ENCODE measurements at regions not wholly inside any gene's neighbourhood (a gene's known extent, or its start where the extent isn't known, plus 50 kb on each side); places are given as distances from the start of the nearest gene placed in this dataset.
"Not testable (repeated sequence)": the region's sequence is repeated elsewhere in the genome, so short reads cannot be mapped to it uniquely, and the experiment has no call there.

DNA sequence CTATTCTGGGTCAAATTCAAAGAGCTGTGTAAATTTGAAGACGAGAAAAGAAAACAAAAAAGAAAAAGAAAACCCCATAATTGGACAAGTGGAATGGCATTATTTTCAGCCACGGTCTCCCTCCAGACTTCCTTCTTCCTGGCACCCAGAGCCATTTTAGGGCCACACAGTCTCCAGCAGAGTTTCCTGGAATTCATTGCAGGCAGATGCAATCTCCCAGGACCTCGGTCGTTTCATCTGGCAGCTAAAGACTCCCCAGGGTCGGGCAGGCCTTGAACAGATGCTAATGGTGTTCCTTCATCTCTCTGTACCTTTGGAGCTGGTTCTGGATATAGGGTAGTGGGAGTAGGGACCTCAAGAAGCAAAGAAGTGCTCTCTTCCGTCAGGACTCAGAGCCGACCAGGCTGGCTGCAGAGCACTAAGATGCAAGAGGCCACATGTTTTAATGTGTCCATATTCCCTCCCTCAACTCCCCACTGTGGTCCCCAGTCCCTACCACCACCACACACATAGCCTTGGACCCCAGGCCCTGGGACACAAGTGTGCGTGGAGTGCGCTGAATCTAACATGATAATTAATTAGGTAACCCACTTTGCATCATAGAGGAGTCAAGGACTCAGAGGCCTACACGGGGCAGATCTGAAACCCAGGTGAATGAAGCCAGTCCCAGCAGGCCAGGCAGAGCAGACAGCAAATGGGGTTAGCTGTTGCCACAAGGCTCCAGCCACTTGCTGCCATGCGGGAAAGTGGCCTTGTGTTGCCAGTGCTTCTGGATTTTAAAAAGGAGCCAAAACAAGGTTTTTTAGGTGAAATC, 109.3 kb upstream of the ATL2 start:
- DNase-seq (ENCODE audit: extremely low read depth, low read depth), result no peak
- H3K4me3 ChIP-seq (replicated peaks; ENCODE audit: low read depth, low read length), result no peak overlapping the region
- TF ChIP-seq, protein P1, sequence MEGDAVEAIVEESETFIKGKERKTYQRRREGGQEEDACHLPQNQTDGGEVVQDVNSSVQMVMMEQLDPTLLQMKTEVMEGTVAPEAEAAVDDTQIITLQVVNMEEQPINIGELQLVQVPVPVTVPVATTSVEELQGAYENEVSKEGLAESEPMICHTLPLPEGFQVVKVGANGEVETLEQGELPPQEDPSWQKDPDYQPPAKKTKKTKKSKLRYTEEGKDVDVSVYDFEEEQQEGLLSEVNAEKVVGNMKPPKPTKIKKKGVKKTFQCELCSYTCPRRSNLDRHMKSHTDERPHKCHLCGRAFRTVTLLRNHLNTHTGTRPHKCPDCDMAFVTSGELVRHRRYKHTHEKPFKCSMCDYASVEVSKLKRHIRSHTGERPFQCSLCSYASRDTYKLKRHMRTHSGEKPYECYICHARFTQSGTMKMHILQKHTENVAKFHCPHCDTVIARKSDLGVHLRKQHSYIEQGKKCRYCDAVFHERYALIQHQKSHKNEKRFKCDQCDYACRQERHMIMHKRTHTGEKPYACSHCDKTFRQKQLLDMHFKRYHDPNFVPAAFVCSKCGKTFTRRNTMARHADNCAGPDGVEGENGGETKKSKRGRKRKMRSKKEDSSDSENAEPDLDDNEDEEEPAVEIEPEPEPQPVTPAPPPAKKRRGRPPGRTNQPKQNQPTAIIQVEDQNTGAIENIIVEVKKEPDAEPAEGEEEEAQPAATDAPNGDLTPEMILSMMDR (IDR thresholded peaks at IDR 0.05; ENCODE audit: low read depth, low read length, missing control alignments), result no peak

DNA sequence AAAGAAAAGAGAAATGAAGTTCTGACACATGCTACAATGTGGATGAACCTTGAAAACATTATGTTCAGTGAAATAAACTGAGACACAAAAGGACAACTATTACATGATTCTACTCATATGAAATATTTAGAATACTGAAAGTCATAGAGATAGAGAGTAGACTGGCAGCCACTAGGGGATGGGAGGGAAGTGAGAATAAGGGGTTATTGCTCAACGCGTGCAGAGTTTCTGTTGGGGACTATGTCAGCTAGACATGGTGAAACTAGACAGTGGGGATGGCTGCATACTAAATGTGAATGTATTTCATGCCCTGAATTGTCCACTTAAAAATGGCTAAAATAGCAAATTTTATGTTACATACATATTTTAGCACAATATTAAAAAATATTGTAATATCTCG, 108.7 kb upstream of the ATL2 start:
- no peak overlapping the region for H3K4me3 ChIP-seq (replicated peaks; ENCODE audit: low read depth, low read length)
- TF ChIP-seq, protein P1 (IDR thresholded peaks at IDR 0.05; ENCODE audit: low read depth, low read length, missing control alignments), result no peak
- no peak for DNase-seq (ENCODE audit: extremely low read depth, low read depth)

DNA sequence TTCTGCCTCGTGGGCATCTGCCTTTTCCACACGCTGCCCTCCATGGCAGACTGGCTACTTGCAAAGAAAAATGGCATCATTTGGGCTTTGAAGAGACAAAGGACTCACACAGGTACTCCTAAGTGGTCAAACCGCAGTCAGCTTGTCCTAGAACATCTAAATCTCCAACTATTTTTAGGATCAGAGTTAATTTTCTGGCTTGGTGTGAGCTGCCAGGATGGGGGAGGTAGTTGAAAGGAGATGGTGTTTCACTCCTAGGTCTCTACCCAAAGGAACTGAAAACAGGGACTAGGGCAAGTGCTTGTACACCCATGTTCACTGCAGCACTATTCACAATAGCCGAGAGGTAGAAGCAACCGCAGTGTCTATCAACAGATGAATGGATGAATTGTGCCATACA, 107.9 kb upstream of the ATL2 start:
- no peak overlapping the region for H3K4me3 ChIP-seq (replicated peaks; ENCODE audit: low read depth, low read length)
- TF ChIP-seq, protein P1 (IDR thresholded peaks at IDR 0.05; ENCODE audit: low read depth, low read length, missing control alignments), result no peak
- DNase-seq (ENCODE audit: extremely low read depth, low read depth), result no peak

DNA sequence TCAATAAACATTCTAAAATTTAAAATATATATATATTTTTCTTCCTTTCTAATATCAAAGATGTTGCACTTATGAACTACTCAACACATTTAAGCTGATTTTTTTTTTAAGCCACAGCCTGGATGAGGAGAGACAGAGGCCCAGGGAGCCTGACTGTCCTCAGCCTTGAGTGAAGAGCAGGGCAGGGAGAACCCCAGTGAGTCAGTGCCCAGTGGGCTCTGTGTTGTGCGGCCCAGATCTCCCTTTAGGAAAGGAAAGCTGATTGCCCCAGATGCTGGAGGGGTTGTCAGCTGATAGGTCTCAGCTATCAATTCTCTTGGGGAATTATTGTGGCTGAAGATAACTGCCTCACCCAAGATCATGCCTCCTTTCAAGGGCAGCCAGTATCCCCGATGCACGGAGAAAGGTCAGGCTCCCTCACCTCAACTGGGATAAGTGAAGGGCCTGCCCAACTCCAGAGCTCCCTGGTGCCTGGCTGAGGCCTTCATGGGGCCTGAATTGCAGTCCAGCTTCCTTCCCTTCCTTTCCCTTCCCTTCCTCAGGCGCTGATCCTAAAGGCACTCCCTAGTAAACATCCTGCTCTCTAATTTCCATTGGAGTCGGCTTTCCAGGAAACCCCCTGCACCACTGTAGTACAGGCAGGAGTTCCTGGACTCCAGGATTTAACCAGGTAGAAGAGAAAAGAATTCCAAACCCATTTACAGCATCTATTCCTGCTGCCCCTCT, 106.9 kb upstream of the ATL2 start:
- no peak overlapping the region for H3K4me3 ChIP-seq (replicated peaks; ENCODE audit: low read depth, low read length)
- TF ChIP-seq, protein P1 (IDR thresholded peaks at IDR 0.05; ENCODE audit: low read depth, low read length, missing control alignments), result no peak
- no peak for DNase-seq (ENCODE audit: extremely low read depth, low read depth)

DNA sequence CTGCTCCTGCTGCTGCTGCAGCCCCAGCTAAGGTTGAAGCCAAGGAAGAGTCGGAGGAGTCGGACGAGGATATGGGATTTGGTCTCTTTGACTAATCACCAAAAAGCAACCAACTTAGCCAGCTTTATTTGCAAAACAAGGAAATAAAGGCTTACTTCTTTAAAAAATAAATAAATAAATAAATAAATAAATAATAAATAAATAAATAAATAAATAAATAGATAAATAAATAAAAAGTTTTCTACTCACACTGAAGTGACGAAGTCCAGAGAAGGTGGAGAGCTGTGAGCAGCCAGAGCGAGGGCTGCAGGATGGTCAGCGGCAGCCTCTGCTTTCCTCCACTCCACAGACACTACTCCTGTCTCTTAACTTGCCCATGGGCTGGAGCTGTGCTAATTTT, 105.6 kb upstream of the ATL2 start:
- DNase-seq (ENCODE audit: extremely low read depth, low read depth); H3K4me3 ChIP-seq (replicated peaks; ENCODE audit: low read depth, low read length): not testable (repeated sequence)

DNA sequence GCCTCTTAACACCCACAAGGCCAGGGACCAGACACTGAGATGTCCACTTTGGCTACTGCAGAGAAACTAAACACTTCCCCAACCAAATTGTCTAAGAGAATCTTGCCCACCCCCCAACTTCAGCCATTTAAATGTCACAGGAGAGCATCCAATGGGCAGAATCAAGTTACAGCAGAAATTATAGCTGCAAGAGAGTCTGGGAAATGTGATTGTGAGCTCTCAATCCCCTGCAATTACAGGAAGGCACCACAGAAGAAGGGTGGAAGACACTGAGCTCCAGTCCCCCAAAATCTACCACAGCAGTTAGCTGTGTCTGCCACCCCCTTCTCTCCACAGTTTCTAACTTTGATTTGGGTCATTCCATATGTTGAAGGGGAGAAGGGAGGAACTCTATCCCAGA, 103.5 kb upstream of the ATL2 start:
- H3K4me3 ChIP-seq (replicated peaks; ENCODE audit: low read depth, low read length), result no peak overlapping the region
- DNase-seq (ENCODE audit: extremely low read depth, low read depth), result no peak
- TF ChIP-seq, protein P1 (IDR thresholded peaks at IDR 0.05; ENCODE audit: low read depth, low read length, missing control alignments), result no peak

DNA sequence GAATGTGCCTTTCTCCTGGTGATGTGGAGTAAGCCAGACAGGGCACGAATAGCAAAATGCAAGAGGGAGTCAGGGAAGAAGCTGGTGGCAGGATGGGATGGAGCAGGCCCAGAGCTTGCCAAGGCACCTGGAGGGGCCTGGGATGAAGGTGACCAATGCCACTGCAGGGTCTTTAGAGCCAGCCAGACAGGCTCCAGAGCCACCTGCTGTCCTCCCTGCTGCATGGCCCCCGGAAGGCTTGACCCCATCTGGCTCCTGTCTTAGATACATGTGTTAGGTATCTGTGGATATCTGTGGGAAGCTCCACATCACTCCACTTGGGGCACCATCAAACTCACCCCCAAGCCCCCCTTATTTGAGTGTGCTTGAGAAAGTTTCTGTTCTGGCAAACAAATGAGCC, 99.9 kb upstream of the ATL2 start:
- no peak for DNase-seq (ENCODE audit: extremely low read depth, low read depth)

More for the DNA sequence above, 99.9 kb upstream of the ATL2 start:
- TF ChIP-seq, protein P1 (IDR thresholded peaks at IDR 0.05; ENCODE audit: low read depth, low read length, missing control alignments), result no peak
- H3K4me3 ChIP-seq (replicated peaks; ENCODE audit: low read depth, low read length), result no peak overlapping the region
